ENCODE measurements at regions not wholly inside any gene's neighbourhood (a gene's known extent, or its start where the extent isn't known, plus 50 kb on each side); places are given as distances from the start of the nearest gene placed in this dataset.

- TF ChIP-seq ZFX (IDR thresholded peaks at IDR 0.05; ENCODE audit: borderline replicate concordance) (no peak), CTCF (IDR thresholded peaks at IDR 0.05) (peak; percentile 71)
- no peak overlapping the region for H3K27ac ChIP-seq
Measured at GRCh38 chrX:106415276-106415895, 196.4 kb upstream of the RADX start.

- TF ChIP-seq CTCF (IDR thresholded peaks at IDR 0.05) (no peak), ZFX (IDR thresholded peaks at IDR 0.05; ENCODE audit: borderline replicate concordance) (no peak)
- no peak overlapping the region for H3K27ac ChIP-seq
Measured at GRCh38 chrX:106436691-106437090, 175.1 kb upstream of the RADX start.

GRCh38 chrX:106437407-106437806 lies 174.4 kb upstream of the RADX start:
- no peak overlapping the region for H3K27ac ChIP-seq
- TF ChIP-seq CTCF (IDR thresholded peaks at IDR 0.05), result no peak
- TF ChIP-seq ZFX (IDR thresholded peaks at IDR 0.05; ENCODE audit: borderline replicate concordance), result no peak

GRCh38 chrX:106450405-106450804 lies 161.4 kb upstream of the RADX start:
- TF ChIP-seq CTCF (IDR thresholded peaks at IDR 0.05) (no peak), ZFX (IDR thresholded peaks at IDR 0.05; ENCODE audit: borderline replicate concordance) (no peak)

GRCh38 chrX:106451933-106452332 lies 159.8 kb upstream of the RADX start:
- H3K27ac ChIP-seq, result no peak overlapping the region
- no peak for TF ChIP-seq CTCF (IDR thresholded peaks at IDR 0.05)
- TF ChIP-seq ZFX (IDR thresholded peaks at IDR 0.05; ENCODE audit: borderline replicate concordance), result no peak

More at GRCh38 chrX:106450405-106450804, 161.4 kb upstream of the RADX start:
- H3K27ac ChIP-seq, result no peak overlapping the region

- no peak overlapping the region for H3K27ac ChIP-seq
- TF ChIP-seq CTCF (IDR thresholded peaks at IDR 0.05), result no peak
- no peak for TF ChIP-seq ZFX (IDR thresholded peaks at IDR 0.05; ENCODE audit: borderline replicate concordance)
Measured at GRCh38 chrX:106454991-106455390, 156.8 kb upstream of the RADX start.

- no peak for TF ChIP-seq CTCF (IDR thresholded peaks at IDR 0.05)
- TF ChIP-seq ZFX (IDR thresholded peaks at IDR 0.05; ENCODE audit: borderline replicate concordance), result no peak
- no peak overlapping the region for H3K27ac ChIP-seq
Measured at GRCh38 chrX:106457802-106458201, 154.0 kb upstream of the RADX start.

Data from 22Rv1 (cell line).